Liver (tissue), 3 donors: ENCODE measurements at regions not wholly inside any gene's neighbourhood (a gene's known extent, or its start where the extent isn't known, plus 50 kb on each side); places are given as distances from the start of the nearest gene placed in this dataset.

Experiments used
- EGR1 ChIP-seq, 2 donors: IDR thresholded peaks; 2 replicates each; pipeline ENCODE4 v1.6.1; 2016 to 2018; ENCODE audit warnings: antibody characterized with exemption in 2 of 2, low read depth in 2 of 2
- RAD21 ChIP-seq, 2 donors: IDR thresholded peaks; 2 replicates each; pipeline ENCODE4 v1.6.1; 2016; ENCODE audit warnings: antibody characterized with exemption in 2 of 2, mild to moderate bottlenecking in 2 of 2
- TAF1 ChIP-seq: conservative IDR thresholded peaks from 2 replicates; pipeline ENCODE4 v1.6.1; 2016; ENCODE audit warnings: antibody characterized with exemption, mild to moderate bottlenecking
- TF ChIP-seq, protein P1 (sequence below): fragments of 150-350 bp; IDR thresholded peaks from 2 replicates; pipeline ENCODE4 v1.5.1; 2017; ENCODE audit warnings: improper control_type of control experiment, low read depth, low read length; ENCODE audit not compliant: missing input control
- TF ChIP-seq, protein P2 (sequence below): IDR thresholded peaks from 2 replicates; pipeline ENCODE4 v1.6.1; 2016; ENCODE audit warnings: antibody characterized with exemption, mild to moderate bottlenecking
- donor health status: healthy.
- donor health status: healthy.

DNA sequence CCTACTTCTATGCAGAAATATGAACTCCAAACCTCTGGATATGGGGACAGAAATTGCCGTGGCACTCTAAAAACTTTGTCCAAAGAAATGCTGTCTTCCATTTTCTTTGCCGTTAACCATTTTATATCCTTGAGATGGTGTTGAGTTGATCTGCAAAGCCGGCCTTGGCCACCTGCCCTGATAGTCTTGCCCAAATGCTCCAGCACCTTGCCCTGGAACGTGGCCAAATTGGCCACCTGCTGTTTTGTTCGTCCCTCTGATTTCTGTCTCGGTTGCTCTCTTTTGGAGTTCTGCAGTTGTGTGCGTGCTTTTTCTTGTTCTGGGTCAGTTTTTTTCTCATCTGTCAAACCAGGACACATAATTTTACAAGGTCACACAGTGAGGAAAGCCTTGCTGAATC, 239.7 kb upstream of the GMDS start:
- TF ChIP-seq, protein P1, sequence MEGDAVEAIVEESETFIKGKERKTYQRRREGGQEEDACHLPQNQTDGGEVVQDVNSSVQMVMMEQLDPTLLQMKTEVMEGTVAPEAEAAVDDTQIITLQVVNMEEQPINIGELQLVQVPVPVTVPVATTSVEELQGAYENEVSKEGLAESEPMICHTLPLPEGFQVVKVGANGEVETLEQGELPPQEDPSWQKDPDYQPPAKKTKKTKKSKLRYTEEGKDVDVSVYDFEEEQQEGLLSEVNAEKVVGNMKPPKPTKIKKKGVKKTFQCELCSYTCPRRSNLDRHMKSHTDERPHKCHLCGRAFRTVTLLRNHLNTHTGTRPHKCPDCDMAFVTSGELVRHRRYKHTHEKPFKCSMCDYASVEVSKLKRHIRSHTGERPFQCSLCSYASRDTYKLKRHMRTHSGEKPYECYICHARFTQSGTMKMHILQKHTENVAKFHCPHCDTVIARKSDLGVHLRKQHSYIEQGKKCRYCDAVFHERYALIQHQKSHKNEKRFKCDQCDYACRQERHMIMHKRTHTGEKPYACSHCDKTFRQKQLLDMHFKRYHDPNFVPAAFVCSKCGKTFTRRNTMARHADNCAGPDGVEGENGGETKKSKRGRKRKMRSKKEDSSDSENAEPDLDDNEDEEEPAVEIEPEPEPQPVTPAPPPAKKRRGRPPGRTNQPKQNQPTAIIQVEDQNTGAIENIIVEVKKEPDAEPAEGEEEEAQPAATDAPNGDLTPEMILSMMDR, result no peak
- TF ChIP-seq, protein P2, sequence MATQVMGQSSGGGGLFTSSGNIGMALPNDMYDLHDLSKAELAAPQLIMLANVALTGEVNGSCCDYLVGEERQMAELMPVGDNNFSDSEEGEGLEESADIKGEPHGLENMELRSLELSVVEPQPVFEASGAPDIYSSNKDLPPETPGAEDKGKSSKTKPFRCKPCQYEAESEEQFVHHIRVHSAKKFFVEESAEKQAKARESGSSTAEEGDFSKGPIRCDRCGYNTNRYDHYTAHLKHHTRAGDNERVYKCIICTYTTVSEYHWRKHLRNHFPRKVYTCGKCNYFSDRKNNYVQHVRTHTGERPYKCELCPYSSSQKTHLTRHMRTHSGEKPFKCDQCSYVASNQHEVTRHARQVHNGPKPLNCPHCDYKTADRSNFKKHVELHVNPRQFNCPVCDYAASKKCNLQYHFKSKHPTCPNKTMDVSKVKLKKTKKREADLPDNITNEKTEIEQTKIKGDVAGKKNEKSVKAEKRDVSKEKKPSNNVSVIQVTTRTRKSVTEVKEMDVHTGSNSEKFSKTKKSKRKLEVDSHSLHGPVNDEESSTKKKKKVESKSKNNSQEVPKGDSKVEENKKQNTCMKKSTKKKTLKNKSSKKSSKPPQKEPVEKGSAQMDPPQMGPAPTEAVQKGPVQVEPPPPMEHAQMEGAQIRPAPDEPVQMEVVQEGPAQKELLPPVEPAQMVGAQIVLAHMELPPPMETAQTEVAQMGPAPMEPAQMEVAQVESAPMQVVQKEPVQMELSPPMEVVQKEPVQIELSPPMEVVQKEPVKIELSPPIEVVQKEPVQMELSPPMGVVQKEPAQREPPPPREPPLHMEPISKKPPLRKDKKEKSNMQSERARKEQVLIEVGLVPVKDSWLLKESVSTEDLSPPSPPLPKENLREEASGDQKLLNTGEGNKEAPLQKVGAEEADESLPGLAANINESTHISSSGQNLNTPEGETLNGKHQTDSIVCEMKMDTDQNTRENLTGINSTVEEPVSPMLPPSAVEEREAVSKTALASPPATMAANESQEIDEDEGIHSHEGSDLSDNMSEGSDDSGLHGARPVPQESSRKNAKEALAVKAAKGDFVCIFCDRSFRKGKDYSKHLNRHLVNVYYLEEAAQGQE, result no peak
- no peak for TF ChIP-seq TAF1
- no peak for TF ChIP-seq EGR1 (IDR thresholded peaks at IDR 0.05; ENCODE audit: low read depth in 2 of 2)
- no peak for TF ChIP-seq RAD21 (IDR thresholded peaks at IDR 0.05)
